ENCODE measurements at regions not wholly inside any gene's neighbourhood (a gene's known extent, or its start where the extent isn't known, plus 50 kb on each side); places are given as distances from the start of the nearest gene placed in this dataset.

DNA sequence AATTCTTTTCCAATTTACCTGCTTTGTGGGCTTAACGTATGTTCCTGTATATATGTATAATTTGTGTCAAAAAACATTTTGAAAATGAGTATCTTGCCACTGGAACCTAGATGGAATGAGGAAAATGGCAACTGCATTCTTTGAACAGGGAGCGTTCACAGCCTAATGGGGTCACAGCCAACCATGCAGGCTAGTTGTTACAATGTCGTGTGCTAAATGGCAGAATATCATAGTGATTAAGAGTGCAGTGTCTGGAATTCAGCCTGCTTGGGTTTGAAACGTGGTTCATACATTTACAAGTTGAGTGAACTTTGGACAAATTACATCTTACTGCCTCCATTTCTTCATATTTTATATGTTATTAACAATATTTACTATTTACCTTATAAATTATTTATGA is 70.8 kb downstream of the PCDH7 start (continued):
- TF ChIP-seq, protein P1, sequence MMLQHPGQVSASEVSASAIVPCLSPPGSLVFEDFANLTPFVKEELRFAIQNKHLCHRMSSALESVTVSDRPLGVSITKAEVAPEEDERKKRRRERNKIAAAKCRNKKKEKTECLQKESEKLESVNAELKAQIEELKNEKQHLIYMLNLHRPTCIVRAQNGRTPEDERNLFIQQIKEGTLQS (IDR thresholded peaks at IDR 0.05; ENCODE audit: insufficient read depth, low read depth, low read length): no peak
- TF ChIP-seq SAP30 (IDR thresholded peaks at IDR 0.05; ENCODE audit: insufficient read depth, insufficient replicate concordance, low read length): no peak
- TF ChIP-seq EGR1 (IDR thresholded peaks at IDR 0.05; ENCODE audit: borderline replicate concordance, low read depth, low read length): no peak
- no peak for TF ChIP-seq RAD21 (IDR thresholded peaks at IDR 0.05 in 1 of 2, conservative IDR thresholded peaks at IDR 0.05 in 1 of 2; ENCODE audit: low read depth in 2 of 2, low read length in 2 of 2)
- TF ChIP-seq HDAC2 (IDR thresholded peaks at IDR 0.05; ENCODE audit: borderline replicate concordance in 1 of 2, low read depth in 2 of 2, low read length in 2 of 2): no peak
